A549 (cell line): ENCODE measurements at regions not wholly inside any gene's neighbourhood (a gene's known extent, or its start where the extent isn't known, plus 50 kb on each side); places are given as distances from the start of the nearest gene placed in this dataset.
A peak's percentile ranks its signal among the peaks of the same experiment; 100 is the strongest.

ENCODE experiments used
- ATAC-seq, 2 experiments: fragments of 200-7000 bp in 1 of 2; fragments of >200 bp in 1 of 2; cut with Nextera tagmentation in 1 of 2; cut with Tn5 transposase in 1 of 2; 3 replicates each; pipeline versions ENCODE4 v1.8.0 to v1.9.1; 2018 to 2020; ENCODE audit warnings: mild to moderate bottlenecking in 1 of 2, moderate library complexity in 1 of 2
- CTCF ChIA-PET: fragments of 300-600 bp; sonication (Branson Sonifier 250); formaldehyde crosslinking; extraction: SDS; loops from one replicate; lab custom pipeline; 2021; ENCODE audit warnings: antibody characterized with exemption, inconsistent platforms; lab: Yijun Ruan, JAX
- POLR2A ChIA-PET: fragments of 350-600 bp; formaldehyde crosslinking; extraction: SDS; loops from one replicate; lab custom pipeline; 2021; ENCODE audit warnings: antibody characterized with exemption, inconsistent platforms; lab: Yijun Ruan, JAX
- DNase-seq, 2 experiments: peaks; one replicate each; pipeline versions ENCODE4 v3.0.0 to v3.0.0-alpha.2; 2011 to 2016; ENCODE audit warnings: low read depth in 1 of 2, low spot score in 1 of 2
- FAIRE-seq: peaks from 2 replicates; lab custom pipeline; 2011; peaks lifted over from hg19 to GRCh38; lab: Jason Lieb, UNC
- H3K27ac ChIP-seq, 2 experiments: fragments of >200 bp; sonication (Bioruptor Twin); formaldehyde crosslinking; 3 replicates each; pipeline ENCODE4 v1.5.1; 2016 to 2017
- H3K4me1 ChIP-seq: fragments of >200 bp; sonication (Bioruptor Twin); formaldehyde crosslinking; 3 replicates; pipeline ENCODE4 v1.6.1; 2016
- H3K4me2 ChIP-seq: fragments of >200 bp; sonication (Bioruptor Twin); formaldehyde crosslinking; 3 replicates; pipeline ENCODE4 v1.6.1; 2016
- H3K4me3 ChIP-seq: fragments of >200 bp; sonication (Bioruptor Twin); formaldehyde crosslinking; 3 replicates; pipeline ENCODE4 v1.5.1; 2016
- H3K9me3 ChIP-seq: fragments of >200 bp; sonication (Bioruptor Twin); formaldehyde crosslinking; 3 replicates; pipeline ENCODE4 v1.6.1; 2016
- CEBPB ChIP-seq, 2 experiments: fragments of >200 bp in 1 of 2; sonication (Bioruptor Twin) in 1 of 2; formaldehyde crosslinking in 1 of 2; IDR thresholded peaks; 2 replicates each; pipeline ENCODE4 v1.6.1; 2012 to 2016
- CHD2 ChIP-seq: fragments of 150-350 bp; IDR thresholded peaks from 2 replicates; pipeline ENCODE4 v1.6.1; 2014; ENCODE audit warnings: low read length; ENCODE audit not compliant: partially characterized antibody
- CTCF ChIP-seq: fragments of >200 bp; sonication (Bioruptor Twin); formaldehyde crosslinking; IDR thresholded peaks from 3 replicates; pipeline ENCODE4 v1.5.1; 2016
- E2F6 ChIP-seq: IDR thresholded peaks from 2 replicates; pipeline ENCODE4 v1.6.1; 2012; ENCODE audit warnings: low read depth, borderline replicate concordance
- EHF ChIP-seq: fragments of 250-450 bp; sonication (Bioruptor Pico); IDR thresholded peaks from 2 replicates; pipeline ENCODE4 v1.5.0; 2020; ENCODE audit warnings: mild to moderate bottlenecking
- FOSL2 ChIP-seq, 2 experiments: fragments of 450-650 bp in 1 of 2; fragments of >200 bp in 1 of 2; sonication (Bioruptor Twin) in 1 of 2; formaldehyde crosslinking; IDR thresholded peaks; 2 replicates each; pipeline versions ENCODE4 v1.5.0 to v1.6.1; 2016 to 2020; ENCODE audit warnings: mild to moderate bottlenecking in 1 of 2, moderate library complexity in 1 of 2
- FOXS1 ChIP-seq: fragments of 250-450 bp; sonication (Bioruptor Pico); IDR thresholded peaks from 2 replicates; pipeline ENCODE4 v1.5.0; 2020; ENCODE audit warnings: mild to moderate bottlenecking, moderate library complexity
- HOXA7 ChIP-seq: fragments of 250-450 bp; sonication (Bioruptor Pico); IDR thresholded peaks from 2 replicates; pipeline ENCODE4 v1.5.0; 2020; ENCODE audit warnings: mild to moderate bottlenecking, moderate library complexity
- KDM1A ChIP-seq: fragments of 200-600 bp; sonication (generic); IDR thresholded peaks from 2 replicates; pipeline ENCODE4 v1.6.1; 2016; ENCODE audit warnings: low read depth, mild to moderate bottlenecking
- KDM5A ChIP-seq: fragments of 200-600 bp; sonication (generic); IDR thresholded peaks from 2 replicates; pipeline ENCODE4 v1.6.1; 2016; ENCODE audit warnings: antibody characterized with exemption, mild to moderate bottlenecking
- MAZ ChIP-seq: fragments of 150-350 bp; IDR thresholded peaks from 2 replicates; pipeline ENCODE4 v1.6.1; 2014; ENCODE audit warnings: antibody characterized with exemption, low read depth, low read length, borderline replicate concordance
- MYC ChIP-seq: IDR thresholded peaks from 2 replicates; pipeline ENCODE4 v1.6.1; 2012; ENCODE audit warnings: mild to moderate bottlenecking, inconsistent platforms, low read length, improper control_type of control experiment, borderline replicate concordance
- NFE2L2 ChIP-seq: fragments of 150-350 bp; conservative IDR thresholded peaks from 2 replicates; pipeline ENCODE4 v1.6.1; 2014; ENCODE audit warnings: low read length
- NR3C1 ChIP-seq: fragments of >200 bp; sonication (Bioruptor Twin); formaldehyde crosslinking; IDR thresholded peaks from 3 replicates; pipeline ENCODE4 v1.6.1; 2017
- POLR2AphosphoS2 ChIP-seq: conservative IDR thresholded peaks from 2 replicates; pipeline ENCODE4 v1.6.1; 2012; ENCODE audit warnings: low read length, improper control_type of control experiment, inconsistent platforms
- RAD21 ChIP-seq, 2 experiments: fragments of >200 bp in 1 of 2; sonication (Bioruptor Twin) in 1 of 2; formaldehyde crosslinking in 1 of 2; IDR thresholded peaks in 1 of 2; conservative IDR thresholded peaks in 1 of 2; 2 replicates in 1 of 2; 3 replicates in 1 of 2; pipeline ENCODE4 v1.6.1; 2012 to 2018; ENCODE audit warnings: inconsistent platforms in 1 of 2
- RFX5 ChIP-seq: fragments of 450-650 bp; IDR thresholded peaks from 2 replicates; pipeline ENCODE4 v1.7.1; 2014; ENCODE audit warnings: antibody characterized with exemption, mild to moderate bottlenecking, moderate library complexity
- SMC3 ChIP-seq: fragments of >200 bp; sonication (Bioruptor Twin); formaldehyde crosslinking; IDR thresholded peaks from 3 replicates; pipeline ENCODE4 v1.6.1; 2018; ENCODE audit warnings: inconsistent platforms
- SREBF2 ChIP-seq: fragments of 450-650 bp; IDR thresholded peaks from 2 replicates; pipeline ENCODE4 v1.6.1; 2014; ENCODE audit warnings: mild to moderate bottlenecking, moderate library complexity
- TP53 ChIP-seq: fragments of 250-450 bp; sonication (Bioruptor Pico); IDR thresholded peaks from 2 replicates; pipeline ENCODE4 v1.5.0; 2021; ENCODE audit warnings: mild to moderate bottlenecking, moderate library complexity
- ZFP36 ChIP-seq: fragments of 450-650 bp; IDR thresholded peaks from 2 replicates; pipeline ENCODE4 v1.6.1; 2014; ENCODE audit warnings: borderline replicate concordance; ENCODE audit not compliant: partially characterized antibody
- ZNF302 ChIP-seq: fragments of 250-450 bp; sonication (Bioruptor Pico); IDR thresholded peaks from 2 replicates; pipeline ENCODE4 v1.9.0; 2021; ENCODE audit warnings: inconsistent platforms, mild to moderate bottlenecking, moderate library complexity
- ZSCAN20 ChIP-seq: fragments of 250-450 bp; sonication (Bioruptor Pico); IDR thresholded peaks from 2 replicates; pipeline ENCODE4 v1.8.0; 2022; ENCODE audit warnings: mild to moderate bottlenecking, moderate library complexity
- WGBS: methylation state at CpG from one replicate; pipeline ENCODE4 v1.1.6; 2017; ENCODE audit errors: missing lambda C conversion rate; 5-methylcytosine and 5-hydroxymethylcytosine counted together
- TF ChIP-seq, protein P1 (sequence below): fragments of >200 bp; sonication (Bioruptor Twin); formaldehyde crosslinking; IDR thresholded peaks from 3 replicates; pipeline ENCODE4 v1.6.1; 2016
- TF ChIP-seq, protein P2 (sequence below): fragments of >200 bp; sonication (Bioruptor Twin); formaldehyde crosslinking; IDR thresholded peaks from 2 replicates; pipeline ENCODE4 v1.6.1; 2016

- Histone ChIP-seq H3K4me3 (no peak overlapping the region), H3K27ac (no peak overlapping the region), H3K4me1 (no peaks in the 10 kb centered on the region)
- WGBS: 36% methylated on average over 3 of the region's 3 CpGs
- CTCF ChIA-PET: interaction anchor here (0.7 kb wide), 1 partner anchor 32 kb away, joined by 4 read pairs; no protein-coding TSS in a partner anchor
- TF ChIP-seq NFE2L2 (no peak), POLR2AphosphoS2 (no peak)
- TF ChIP-seq, all 56 proteins: peak for 0
- Histone ChIP-seq H3K4me2 (no peak overlapping the region), H3K9me3 (no peaks in the 10 kb centered on the region)
- FAIRE-seq: no peak
- no peak for ATAC-seq
- POLR2A ChIA-PET: no interaction called here
- no peak for DNase-seq
These were observed 113.0 kb upstream of the TFAP2D start for GRCh38 chr6:50600280-50600679.

DNA sequence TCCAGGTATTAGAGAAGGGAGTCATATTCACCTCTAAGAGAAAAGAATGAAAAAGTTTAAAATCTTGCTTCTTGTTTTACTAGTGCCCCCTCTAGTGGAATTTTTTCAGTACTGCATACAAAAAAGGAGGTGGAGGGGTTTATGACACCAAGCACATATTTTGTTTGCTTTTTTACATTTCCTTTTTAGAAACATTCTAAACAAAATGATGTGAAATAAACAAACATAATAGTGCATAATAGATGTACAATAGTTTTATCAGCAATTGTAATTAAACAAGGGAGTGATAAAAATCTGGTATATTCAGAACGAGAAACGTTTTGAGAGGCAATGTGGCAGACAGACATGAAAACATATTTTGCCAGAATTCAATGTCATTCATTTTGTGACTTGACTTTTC, 111.0 kb upstream of the TFAP2D start:
- Histone ChIP-seq H3K9me3 (no peaks in the 10 kb centered on the region), H3K4me2 (no peak overlapping the region), H3K27ac (no peak overlapping the region), H3K4me3 (no peak overlapping the region), H3K4me1 (no peaks in the 10 kb centered on the region)
- TF ChIP-seq SMC3: peak; percentile 43; the same call in 2 of the 3 replicates
- no peak for TF ChIP-seq E2F6
- peak; percentile 52 to 53; a peak in 4 of 5 replicates for TF ChIP-seq RAD21 (conservative IDR thresholded peaks at IDR 0.05 in 1 of 2, IDR thresholded peaks at IDR 0.05 in 1 of 2)
- TF ChIP-seq FOSL2 (IDR thresholded peaks at IDR 0.05): no peak
- no peak for TF ChIP-seq FOSL2 (CRISPR knock-in tag; IDR thresholded peaks at IDR 0.05)
- TF ChIP-seq TP53 (CRISPR knock-in tag): no peak
- TF ChIP-seq CTCF: peak; percentile 49
- TF ChIP-seq ZNF302 (CRISPR knock-in tag): no peak
- no peak for TF ChIP-seq MYC
- no peak for TF ChIP-seq SREBF2
- POLR2A ChIA-PET: no interaction called here
- CTCF ChIA-PET: interaction anchor here (0.6 kb wide), 1 partner anchor 275 kb away, joined by 3 read pairs; no protein-coding TSS in a partner anchor
- 1% methylated on average over 2 of the region's 2 CpGs for WGBS
- DNase-seq (peak in 1 of 2 experiments; percentile 18), FAIRE-seq (no peak), ATAC-seq (no peak)

GRCh38 chr6:50608421-50608820, 104.9 kb upstream of the TFAP2D start:
- FAIRE-seq (no peak), ATAC-seq (no peak)
- Histone ChIP-seq H3K27ac (no peak overlapping the region), H3K9me3 (no peaks in the 10 kb centered on the region), H3K4me3 (no peak overlapping the region)
- TF ChIP-seq ZSCAN20 (CRISPR knock-in tag): no peak
- no peak for TF ChIP-seq RFX5
- TF ChIP-seq KDM1A: no peak
- no peak for TF ChIP-seq EHF
- TF ChIP-seq FOXS1 (CRISPR knock-in tag): no peak
- TF ChIP-seq NFE2L2: no peak
- TF ChIP-seq RAD21 (conservative IDR thresholded peaks at IDR 0.05 in 1 of 2, IDR thresholded peaks at IDR 0.05 in 1 of 2): no peak
- no peak for TF ChIP-seq HOXA7 (CRISPR knock-in tag)
- TF ChIP-seq ZFP36: no peak
- TF ChIP-seq, protein P1, sequence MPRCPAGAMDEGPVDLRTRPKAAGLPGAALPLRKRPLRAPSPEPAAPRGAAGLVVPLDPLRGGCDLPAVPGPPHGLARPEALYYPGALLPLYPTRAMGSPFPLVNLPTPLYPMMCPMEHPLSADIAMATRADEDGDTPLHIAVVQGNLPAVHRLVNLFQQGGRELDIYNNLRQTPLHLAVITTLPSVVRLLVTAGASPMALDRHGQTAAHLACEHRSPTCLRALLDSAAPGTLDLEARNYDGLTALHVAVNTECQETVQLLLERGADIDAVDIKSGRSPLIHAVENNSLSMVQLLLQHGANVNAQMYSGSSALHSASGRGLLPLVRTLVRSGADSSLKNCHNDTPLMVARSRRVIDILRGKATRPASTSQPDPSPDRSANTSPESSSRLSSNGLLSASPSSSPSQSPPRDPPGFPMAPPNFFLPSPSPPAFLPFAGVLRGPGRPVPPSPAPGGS: no peak
- TF ChIP-seq NR3C1: no peak
- TF ChIP-seq CEBPB (IDR thresholded peaks at IDR 0.05): no peak
- no peak for TF ChIP-seq TP53 (CRISPR knock-in tag)
- no peak for TF ChIP-seq MAZ
- no peak for TF ChIP-seq CHD2
- TF ChIP-seq KDM5A: no peak
- TF ChIP-seq, protein P2, sequence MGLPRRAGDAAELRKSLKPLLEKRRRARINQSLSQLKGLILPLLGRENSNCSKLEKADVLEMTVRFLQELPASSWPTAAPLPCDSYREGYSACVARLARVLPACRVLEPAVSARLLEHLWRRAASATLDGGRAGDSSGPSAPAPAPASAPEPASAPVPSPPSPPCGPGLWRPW: no peak
- TF ChIP-seq, all 56 proteins: peak for 0
- 3% methylated on average over 5 of the region's 5 CpGs for WGBS
- no peaks in the 10 kb centered on the region for H3K4me1 ChIP-seq
- H3K4me2 ChIP-seq: no peak overlapping the region
- DNase-seq: no peak
- CTCF ChIA-PET: no interaction called here
- POLR2A ChIA-PET: no interaction called here
